GM23338 (cell line): ENCODE measurements at regions not wholly inside any gene's neighbourhood (a gene's known extent, or its start where the extent isn't known, plus 50 kb on each side); places are given as distances from the start of the nearest gene placed in this dataset.

Experiments
- ATAC-seq: fragments of 200-7000 bp; cut with Tn5 transposase; 3 replicates; pipeline ENCODE4 v1.9.1; 2020
- DNase-seq: peaks from one replicate; pipeline ENCODE4 v3.0.0-alpha.2; 2015; ENCODE audit warnings: low spot score
- H2AFZ ChIP-seq: fragments of 200-600 bp; sonication (generic); 2 replicates; pipeline ENCODE4 v1.8.0; 2016; ENCODE audit warnings: antibody characterized with exemption, mild to moderate bottlenecking, moderate library complexity
- H3F3A ChIP-seq: fragments of 200-600 bp; sonication (generic); replicated peaks from 2 replicates; pipeline ENCODE4 v1.8.0; 2017; ENCODE audit warnings: antibody characterized with exemption, mixed run types, low read depth
- H3K27ac ChIP-seq: fragments of 200-600 bp; sonication (generic); 2 replicates; pipeline ENCODE4 v1.6.1; 2016; ENCODE audit warnings: low read depth
- H3K27me3 ChIP-seq: fragments of 200-600 bp; sonication (generic); 2 replicates; pipeline ENCODE4 v1.8.0; 2016; ENCODE audit warnings: mild to moderate bottlenecking, mixed run types, moderate library complexity; ENCODE audit not compliant: insufficient read depth
- H3K36me3 ChIP-seq: fragments of 200-600 bp; sonication (generic); 2 replicates; pipeline ENCODE4 v1.8.0; 2016; ENCODE audit warnings: mild to moderate bottlenecking; ENCODE audit not compliant: insufficient read depth
- H3K4me1 ChIP-seq: fragments of 200-600 bp; sonication (generic); 2 replicates; pipeline ENCODE4 v1.8.0; 2016; ENCODE audit warnings: mild to moderate bottlenecking, moderate library complexity; ENCODE audit not compliant: insufficient read depth
- H3K4me2 ChIP-seq: fragments of 200-600 bp; sonication (generic); 2 replicates; pipeline ENCODE4 v1.7.1; 2017; ENCODE audit warnings: mixed run types
- H3K4me3 ChIP-seq: fragments of 200-600 bp; sonication (generic); 2 replicates; pipeline ENCODE4 v1.6.1; 2016; ENCODE audit warnings: mixed run types
- H3K79me2 ChIP-seq: fragments of 200-600 bp; sonication (generic); replicated peaks from 2 replicates; pipeline ENCODE4 v1.8.0; 2017; ENCODE audit warnings: mild to moderate bottlenecking; ENCODE audit not compliant: insufficient read depth
- H3K9me2 ChIP-seq: fragments of 200-600 bp; sonication (generic); 2 replicates; pipeline ENCODE4 v1.8.0; 2017; ENCODE audit not compliant: insufficient read depth
- H4K20me1 ChIP-seq: fragments of 200-600 bp; sonication (generic); replicated peaks from 2 replicates; pipeline ENCODE4 v1.8.0; 2017; ENCODE audit warnings: mild to moderate bottlenecking; ENCODE audit not compliant: insufficient read depth
- H3K27ac Mint-ChIP-seq: 2 replicates; pipeline ENCODE4 v1.8.0; 2020; ENCODE audit warnings: inconsistent platforms, mild to moderate bottlenecking, moderate library complexity, mixed read lengths
- H3K27me3 Mint-ChIP-seq: 3 replicates; pipeline ENCODE4 v1.8.0; 2022; ENCODE audit warnings: low read depth, mild to moderate bottlenecking, moderate library complexity, mixed read lengths, inconsistent platforms; ENCODE audit not compliant: insufficient read depth, poor library complexity
- H3K36me3 Mint-ChIP-seq: 3 replicates; pipeline ENCODE4 v1.8.0; 2021; ENCODE audit warnings: low read depth, mild to moderate bottlenecking, inconsistent platforms, moderate library complexity, mixed read lengths
- H3K4me1 Mint-ChIP-seq: 3 replicates; pipeline ENCODE4 v1.8.0; 2020; ENCODE audit warnings: mild to moderate bottlenecking, inconsistent platforms, mixed read lengths
- H3K4me3 Mint-ChIP-seq: 3 replicates; pipeline ENCODE4 v1.8.0; 2021; ENCODE audit warnings: moderate library complexity, mild to moderate bottlenecking, inconsistent platforms, mixed read lengths
- H3K9me3 Mint-ChIP-seq: 3 replicates; pipeline ENCODE4 v1.8.0; 2020; ENCODE audit warnings: moderate library complexity, mild to moderate bottlenecking, inconsistent platforms, mixed read lengths
- CREB1 ChIP-seq: fragments of 250-450 bp; sonication (Bioruptor Pico); IDR thresholded peaks from 2 replicates; pipeline ENCODE4 v1.5.0; 2020; ENCODE audit warnings: low read depth, mild to moderate bottlenecking, moderate library complexity
- CTCF ChIP-seq, 2 experiments: fragments of 200-600 bp in 1 of 2; sonication (generic) in 1 of 2; conservative IDR thresholded peaks; 2 replicates each; pipeline versions ENCODE4 v1.5.1 to v1.6.1; 2016 to 2017; ENCODE audit warnings: antibody characterized with exemption in 2 of 2, low read depth in 2 of 2, mild to moderate bottlenecking in 2 of 2, moderate library complexity in 1 of 2
- ETS1 ChIP-seq: IDR thresholded peaks from 2 replicates; pipeline ENCODE4 v1.6.1; 2016; ENCODE audit warnings: antibody characterized with exemption
- EZH2 ChIP-seq: fragments of 200-600 bp; sonication (generic); IDR thresholded peaks from one replicate; pipeline ENCODE4 v1.8.0; 2017; ENCODE audit warnings: antibody characterized with exemption, mild to moderate bottlenecking, low read depth; ENCODE audit not compliant: unreplicated experiment
- EZH2phosphoT487 ChIP-seq: fragments of 200-600 bp; sonication (generic); IDR thresholded peaks from one replicate; pipeline ENCODE4 v1.8.1; 2018; ENCODE audit warnings: antibody characterized with exemption; ENCODE audit not compliant: unreplicated experiment
- JUNB ChIP-seq: IDR thresholded peaks from one replicate; pipeline ENCODE4 v1.6.1; 2016; ENCODE audit warnings: antibody characterized with exemption; ENCODE audit not compliant: unreplicated experiment
- NANOG ChIP-seq: IDR thresholded peaks from 2 replicates; pipeline ENCODE4 v1.6.1; 2016; ENCODE audit warnings: antibody characterized with exemption, borderline replicate concordance
- POLR2AphosphoS5 ChIP-seq: IDR thresholded peaks from 2 replicates; pipeline ENCODE4 v1.6.1; 2016; ENCODE audit warnings: antibody characterized with exemption, low read depth
- REST ChIP-seq: IDR thresholded peaks from one replicate; pipeline ENCODE4 v1.6.1; 2018; ENCODE audit warnings: antibody characterized with exemption; ENCODE audit not compliant: unreplicated experiment
- STAT1 ChIP-seq: IDR thresholded peaks from one replicate; pipeline ENCODE4 v1.6.1; 2016; ENCODE audit warnings: antibody characterized with exemption; ENCODE audit not compliant: unreplicated experiment
- ZNF114 ChIP-seq: fragments of 250-450 bp; sonication (Bioruptor Pico); IDR thresholded peaks from 2 replicates; pipeline ENCODE4 v1.5.0; 2020; ENCODE audit warnings: mild to moderate bottlenecking, moderate library complexity
- ZNF331 ChIP-seq: fragments of 250-450 bp; sonication (Bioruptor Pico); IDR thresholded peaks from 2 replicates; pipeline ENCODE4 v1.5.0; 2020; ENCODE audit warnings: low read depth, mild to moderate bottlenecking, moderate library complexity
- TF ChIP-seq, protein P1 (sequence below): fragments of 250-450 bp; sonication (Bioruptor Pico); IDR thresholded peaks from 2 replicates; pipeline ENCODE4 v1.5.0; 2020; ENCODE audit warnings: mild to moderate bottlenecking, moderate library complexity

DNA sequence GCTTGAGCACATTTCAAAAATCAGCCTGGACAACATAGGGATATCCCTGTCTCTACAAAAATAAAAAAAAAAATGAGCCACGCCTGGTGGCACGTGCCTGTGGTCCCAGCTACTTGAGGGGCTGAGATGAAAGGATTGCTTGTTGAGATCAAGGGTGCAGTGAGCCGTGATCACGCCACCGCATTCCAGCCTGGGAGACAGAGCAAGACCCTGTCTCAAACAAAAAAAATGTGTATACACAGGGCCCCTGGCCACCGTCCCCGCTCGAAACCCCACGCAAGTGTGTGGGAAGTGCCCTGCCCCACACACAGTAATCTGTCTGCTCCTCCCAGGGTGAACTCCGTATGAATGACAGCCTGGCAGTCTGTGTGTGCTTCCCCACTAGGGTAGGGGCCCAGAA, 93.0 kb upstream of the RPL38 start:
- Mint-ChIP-seq H3K4me1 (peaks cover 17% of the 10 kb centered on the region), H3K9me3 (no peaks in the 10 kb centered on the region; the same call in 2 of the 3 replicates), H3K4me3 (no peak overlapping the region), H3K36me3 (no peaks in the 10 kb centered on the region), H3K27me3 (peaks cover 5% of the 10 kb centered on the region), H3K27ac (no peak overlapping the region)
- Histone ChIP-seq H3F3A (no peaks in the 10 kb centered on the region), H3K9me2 (no peaks in the 10 kb centered on the region), H4K20me1 (no peaks in the 10 kb centered on the region), H3K79me2 (no peaks in the 10 kb centered on the region), H3K27me3 (no peaks in the 10 kb centered on the region), H3K4me3 (no peak overlapping the region), H3K4me2 (no peak overlapping the region), H3K36me3 (no peaks in the 10 kb centered on the region), H3K4me1 (no peaks in the 10 kb centered on the region), H2AFZ (no peak overlapping the region), H3K27ac (no peak overlapping the region)
- DNase-seq, result no peak
- ATAC-seq, result no peak
- TF ChIP-seq CREB1 (CRISPR knock-in tag) (no peak), CTCF (conservative IDR thresholded peaks at IDR 0.05; ENCODE audit: low read depth in 2 of 2) (no peak), EZH2phosphoT487 (no peak), REST (no peak), ZNF114 (no peak), JUNB (no peak), POLR2AphosphoS5 (no peak), ZNF331 (CRISPR knock-in tag) (no peak), ETS1 (no peak), STAT1 (no peak), EZH2 (no peak), NANOG (no peak)
- TF ChIP-seq, protein P1, sequence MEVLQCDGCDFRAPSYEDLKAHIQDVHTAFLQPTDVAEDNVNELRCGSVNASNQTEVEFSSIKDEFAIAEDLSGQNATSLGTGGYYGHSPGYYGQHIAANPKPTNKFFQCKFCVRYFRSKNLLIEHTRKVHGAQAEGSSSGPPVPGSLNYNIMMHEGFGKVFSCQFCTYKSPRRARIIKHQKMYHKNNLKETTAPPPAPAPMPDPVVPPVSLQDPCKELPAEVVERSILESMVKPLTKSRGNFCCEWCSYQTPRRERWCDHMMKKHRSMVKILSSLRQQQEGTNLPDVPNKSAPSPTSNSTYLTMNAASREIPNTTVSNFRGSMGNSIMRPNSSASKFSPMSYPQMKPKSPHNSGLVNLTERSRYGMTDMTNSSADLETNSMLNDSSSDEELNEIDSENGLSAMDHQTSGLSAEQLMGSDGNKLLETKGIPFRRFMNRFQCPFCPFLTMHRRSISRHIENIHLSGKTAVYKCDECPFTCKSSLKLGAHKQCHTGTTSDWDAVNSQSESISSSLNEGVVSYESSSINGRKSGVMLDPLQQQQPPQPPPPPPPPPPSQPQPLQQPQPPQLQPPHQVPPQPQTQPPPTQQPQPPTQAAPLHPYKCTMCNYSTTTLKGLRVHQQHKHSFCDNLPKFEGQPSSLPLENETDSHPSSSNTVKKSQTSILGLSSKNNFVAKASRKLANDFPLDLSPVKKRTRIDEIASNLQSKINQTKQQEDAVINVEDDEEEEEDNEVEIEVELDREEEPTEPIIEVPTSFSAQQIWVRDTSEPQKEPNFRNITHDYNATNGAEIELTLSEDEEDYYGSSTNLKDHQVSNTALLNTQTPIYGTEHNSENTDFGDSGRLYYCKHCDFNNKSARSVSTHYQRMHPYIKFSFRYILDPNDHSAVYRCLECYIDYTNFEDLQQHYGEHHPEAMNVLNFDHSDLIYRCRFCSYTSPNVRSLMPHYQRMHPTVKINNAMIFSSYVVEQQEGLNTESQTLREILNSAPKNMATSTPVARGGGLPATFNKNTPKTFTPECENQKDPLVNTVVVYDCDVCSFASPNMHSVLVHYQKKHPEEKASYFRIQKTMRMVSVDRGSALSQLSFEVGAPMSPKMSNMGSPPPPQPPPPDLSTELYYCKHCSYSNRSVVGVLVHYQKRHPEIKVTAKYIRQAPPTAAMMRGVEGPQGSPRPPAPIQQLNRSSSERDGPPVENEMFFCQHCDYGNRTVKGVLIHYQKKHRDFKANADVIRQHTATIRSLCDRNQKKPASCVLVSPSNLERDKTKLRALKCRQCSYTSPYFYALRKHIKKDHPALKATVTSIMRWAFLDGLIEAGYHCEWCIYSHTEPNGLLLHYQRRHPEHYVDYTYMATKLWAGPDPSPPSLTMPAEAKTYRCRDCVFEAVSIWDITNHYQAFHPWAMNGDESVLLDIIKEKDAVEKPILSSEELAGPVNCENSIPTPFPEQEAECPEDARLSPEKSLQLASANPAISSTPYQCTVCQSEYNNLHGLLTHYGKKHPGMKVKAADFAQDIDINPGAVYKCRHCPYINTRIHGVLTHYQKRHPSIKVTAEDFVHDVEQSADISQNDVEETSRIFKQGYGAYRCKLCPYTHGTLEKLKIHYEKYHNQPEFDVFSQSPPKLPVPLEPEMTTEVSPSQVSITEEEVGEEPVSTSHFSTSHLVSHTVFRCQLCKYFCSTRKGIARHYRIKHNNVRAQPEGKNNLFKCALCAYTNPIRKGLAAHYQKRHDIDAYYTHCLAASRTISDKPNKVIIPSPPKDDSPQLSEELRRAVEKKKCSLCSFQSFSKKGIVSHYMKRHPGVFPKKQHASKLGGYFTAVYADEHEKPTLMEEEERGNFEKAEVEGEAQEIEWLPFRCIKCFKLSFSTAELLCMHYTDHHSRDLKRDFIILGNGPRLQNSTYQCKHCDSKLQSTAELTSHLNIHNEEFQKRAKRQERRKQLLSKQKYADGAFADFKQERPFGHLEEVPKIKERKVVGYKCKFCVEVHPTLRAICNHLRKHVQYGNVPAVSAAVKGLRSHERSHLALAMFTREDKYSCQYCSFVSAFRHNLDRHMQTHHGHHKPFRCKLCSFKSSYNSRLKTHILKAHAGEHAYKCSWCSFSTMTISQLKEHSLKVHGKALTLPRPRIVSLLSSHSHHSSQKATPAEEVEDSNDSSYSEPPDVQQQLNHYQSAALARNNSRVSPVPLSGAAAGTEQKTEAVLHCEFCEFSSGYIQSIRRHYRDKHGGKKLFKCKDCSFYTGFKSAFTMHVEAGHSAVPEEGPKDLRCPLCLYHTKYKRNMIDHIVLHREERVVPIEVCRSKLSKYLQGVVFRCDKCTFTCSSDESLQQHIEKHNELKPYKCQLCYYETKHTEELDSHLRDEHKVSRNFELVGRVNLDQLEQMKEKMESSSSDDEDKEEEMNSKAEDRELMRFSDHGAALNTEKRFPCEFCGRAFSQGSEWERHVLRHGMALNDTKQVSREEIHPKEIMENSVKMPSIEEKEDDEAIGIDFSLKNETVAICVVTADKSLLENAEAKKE (CRISPR knock-in tag), result no peak
